Osteoblast (primary cell): ENCODE measurements at regions not wholly inside any gene's neighbourhood (a gene's known extent, or its start where the extent isn't known, plus 50 kb on each side); places are given as distances from the start of the nearest gene placed in this dataset.

ENCODE experiments used
- DNase-seq: peaks from one replicate; pipeline ENCODE4 v3.0.0; 2011; ENCODE audit warnings: low spot score, mixed read lengths; ENCODE audit not compliant: insufficient read length; ENCODE audit errors: missing footprints
- H2AFZ ChIP-seq: 2 replicates; pipeline ENCODE4 v1.6.0; 2011; ENCODE audit warnings: mild to moderate bottlenecking, low read length
- H3K27ac ChIP-seq: 2 replicates; pipeline ENCODE4 v1.5.1; 2011; ENCODE audit warnings: mild to moderate bottlenecking, low read depth, low read length, moderate library complexity
- H3K27me3 ChIP-seq: 2 replicates; pipeline ENCODE4 v1.6.0; 2012; ENCODE audit warnings: mild to moderate bottlenecking, control low read depth, inconsistent platforms, low read length, moderate library complexity; ENCODE audit not compliant: insufficient read depth
- H3K36me3 ChIP-seq: 2 replicates; pipeline ENCODE4 v1.5.1; 2011; ENCODE audit warnings: mild to moderate bottlenecking, low read length, control low read depth, moderate library complexity; ENCODE audit not compliant: insufficient read depth
- H3K4me1 ChIP-seq: 2 replicates; pipeline ENCODE4 v1.5.1; 2011; ENCODE audit warnings: mild to moderate bottlenecking, low read length, control low read depth, moderate library complexity; ENCODE audit not compliant: insufficient read depth
- H3K4me2 ChIP-seq: 2 replicates; pipeline ENCODE4 v1.6.0; 2011; ENCODE audit warnings: mild to moderate bottlenecking, low read length; ENCODE audit not compliant: insufficient read depth
- H3K4me3 ChIP-seq: fragments of 200-600 bp; sonication (generic); 3 replicates; pipeline ENCODE4 v1.5.1; 2012; ENCODE audit warnings: mild to moderate bottlenecking, low read length, inconsistent platforms; ENCODE audit not compliant: insufficient read depth
- H3K79me2 ChIP-seq: 2 replicates; pipeline ENCODE4 v1.6.0; 2012; ENCODE audit warnings: mild to moderate bottlenecking, low read length, control low read depth, inconsistent platforms; ENCODE audit not compliant: insufficient read depth
- H3K9me3 ChIP-seq: 2 replicates; pipeline ENCODE4 v1.5.1; 2011; ENCODE audit warnings: low read depth, low read length, control low read depth
- H4K20me1 ChIP-seq: 2 replicates; pipeline ENCODE4 v1.6.0; 2012; ENCODE audit warnings: mild to moderate bottlenecking, low read length, control low read depth; ENCODE audit not compliant: insufficient read depth
- TF ChIP-seq, protein P1 (sequence below): IDR thresholded peaks from 2 replicates; pipeline ENCODE4 v1.5.1; 2011; ENCODE audit warnings: mild to moderate bottlenecking, low read depth, low read length, moderate library complexity; ENCODE audit errors: extremely low read depth

DNA sequence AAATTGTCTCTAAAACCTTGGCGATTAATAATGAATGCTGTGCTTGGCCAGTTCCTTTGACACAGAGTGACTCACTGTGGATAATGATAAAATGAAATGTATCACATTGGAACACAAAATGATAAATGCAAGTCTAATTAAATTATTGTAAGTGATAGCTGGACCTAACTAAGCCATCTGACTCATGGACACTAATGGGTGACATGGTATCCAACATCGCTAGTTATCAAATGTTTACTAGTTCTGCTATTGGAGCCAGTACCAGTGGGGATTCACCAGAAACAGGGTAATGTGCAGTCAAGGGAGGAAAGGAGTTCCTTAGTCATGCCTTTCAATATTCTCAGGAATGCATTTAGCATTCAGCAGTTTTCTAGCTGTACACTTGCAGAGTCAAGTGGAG is 736.3 kb upstream of the ACVR2A start:
- H3K79me2 ChIP-seq: no peaks in the 10 kb centered on the region
- H3K9me3 ChIP-seq: no peaks in the 10 kb centered on the region
- TF ChIP-seq, protein P1, sequence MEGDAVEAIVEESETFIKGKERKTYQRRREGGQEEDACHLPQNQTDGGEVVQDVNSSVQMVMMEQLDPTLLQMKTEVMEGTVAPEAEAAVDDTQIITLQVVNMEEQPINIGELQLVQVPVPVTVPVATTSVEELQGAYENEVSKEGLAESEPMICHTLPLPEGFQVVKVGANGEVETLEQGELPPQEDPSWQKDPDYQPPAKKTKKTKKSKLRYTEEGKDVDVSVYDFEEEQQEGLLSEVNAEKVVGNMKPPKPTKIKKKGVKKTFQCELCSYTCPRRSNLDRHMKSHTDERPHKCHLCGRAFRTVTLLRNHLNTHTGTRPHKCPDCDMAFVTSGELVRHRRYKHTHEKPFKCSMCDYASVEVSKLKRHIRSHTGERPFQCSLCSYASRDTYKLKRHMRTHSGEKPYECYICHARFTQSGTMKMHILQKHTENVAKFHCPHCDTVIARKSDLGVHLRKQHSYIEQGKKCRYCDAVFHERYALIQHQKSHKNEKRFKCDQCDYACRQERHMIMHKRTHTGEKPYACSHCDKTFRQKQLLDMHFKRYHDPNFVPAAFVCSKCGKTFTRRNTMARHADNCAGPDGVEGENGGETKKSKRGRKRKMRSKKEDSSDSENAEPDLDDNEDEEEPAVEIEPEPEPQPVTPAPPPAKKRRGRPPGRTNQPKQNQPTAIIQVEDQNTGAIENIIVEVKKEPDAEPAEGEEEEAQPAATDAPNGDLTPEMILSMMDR: no peak
- H3K4me2 ChIP-seq: no peak overlapping the region
- no peaks in the 10 kb centered on the region for H4K20me1 ChIP-seq
- no peaks in the 10 kb centered on the region for H3K36me3 ChIP-seq
- no peaks in the 10 kb centered on the region for H3K27me3 ChIP-seq
- no peak overlapping the region for H2AFZ ChIP-seq
- no peak overlapping the region for H3K4me3 ChIP-seq
- H3K4me1 ChIP-seq: no peaks in the 10 kb centered on the region
- DNase-seq: no peak
- H3K27ac ChIP-seq: no peak overlapping the region

DNA sequence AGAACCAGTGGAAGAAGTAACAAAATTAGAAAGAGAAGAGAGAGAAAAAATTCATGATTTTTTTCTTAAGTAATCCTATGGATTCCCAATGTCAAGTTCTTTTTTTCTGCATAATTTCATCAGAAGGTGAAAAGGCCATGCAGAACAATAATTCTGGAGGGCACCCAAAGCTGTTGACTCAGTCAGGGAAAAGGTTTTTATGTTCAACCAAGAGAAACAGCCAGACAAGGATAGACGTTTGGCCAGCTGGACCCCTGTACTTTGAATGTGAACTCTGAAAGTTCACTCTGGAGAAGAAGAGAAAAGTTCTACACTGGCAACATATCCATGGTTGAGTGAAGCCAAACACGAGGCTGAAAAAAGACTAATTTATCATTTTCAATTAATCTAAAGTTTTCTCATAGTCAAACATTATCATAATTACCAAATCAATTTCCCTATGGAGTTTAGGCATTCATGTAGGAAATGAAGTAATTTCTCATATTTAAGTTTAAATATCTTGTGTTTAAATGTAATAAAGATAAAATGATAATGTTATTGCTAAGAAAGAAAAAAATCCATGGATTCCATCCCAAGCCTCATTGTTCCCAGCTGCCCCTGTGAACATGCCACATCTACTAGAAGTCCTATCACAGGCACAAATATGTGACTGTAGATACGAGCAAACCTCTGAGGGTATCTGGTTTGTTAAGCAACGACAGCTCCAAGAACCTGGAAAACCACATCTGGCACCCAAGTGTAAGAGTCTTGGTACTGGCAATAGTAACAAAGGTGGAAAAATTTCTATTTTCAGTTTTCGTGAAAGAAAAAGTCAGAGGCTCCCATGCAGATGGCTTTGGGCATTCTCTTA is 742.7 kb upstream of the ACVR2A start:
- no peak for DNase-seq
- H2AFZ ChIP-seq: no peak overlapping the region
- H3K9me3 ChIP-seq: no peaks in the 10 kb centered on the region
- TF ChIP-seq, protein P1: no peak
- no peak overlapping the region for H3K27ac ChIP-seq
- no peak overlapping the region for H3K4me3 ChIP-seq
- H3K4me1 ChIP-seq: no peaks in the 10 kb centered on the region
- no peaks in the 10 kb centered on the region for H3K27me3 ChIP-seq
- no peaks in the 10 kb centered on the region for H3K36me3 ChIP-seq
- no peaks in the 10 kb centered on the region for H4K20me1 ChIP-seq
- no peak overlapping the region for H3K4me2 ChIP-seq
- H3K79me2 ChIP-seq: no peaks in the 10 kb centered on the region

DNA sequence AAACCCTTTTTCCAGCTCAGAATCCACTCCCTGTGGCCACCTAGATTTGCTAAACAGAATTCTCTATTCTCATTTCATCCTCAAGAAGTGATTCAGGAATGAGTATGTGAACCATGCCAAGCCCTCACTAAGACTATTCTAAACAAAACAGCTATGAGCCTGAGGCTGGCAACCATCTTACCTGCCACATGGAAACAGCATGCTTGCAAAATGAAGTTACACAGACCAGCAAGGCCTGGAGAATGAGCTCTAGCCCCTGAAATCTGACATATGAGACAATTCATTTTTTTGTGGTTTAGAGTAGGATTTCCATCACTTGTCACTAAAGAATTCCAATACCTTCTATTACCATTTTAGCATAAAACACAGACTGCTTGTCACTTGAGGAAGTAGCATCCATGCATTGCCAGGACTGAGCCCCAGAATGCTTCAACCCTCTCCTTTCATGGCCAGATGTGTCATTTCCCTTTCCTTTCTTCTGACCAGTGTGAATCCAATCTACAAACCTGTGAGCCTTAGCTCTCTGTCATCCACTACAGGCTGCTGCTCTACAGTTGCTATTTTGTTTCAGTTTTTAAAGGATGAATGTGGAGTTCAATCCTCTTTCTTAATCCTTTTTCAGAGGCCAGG is 744.3 kb upstream of the ACVR2A start:
- Histone ChIP-seq H2AFZ (no peak overlapping the region), H3K79me2 (no peaks in the 10 kb centered on the region), H3K27me3 (no peaks in the 10 kb centered on the region), H3K4me1 (no peaks in the 10 kb centered on the region), H3K4me3 (no peak overlapping the region), H4K20me1 (no peaks in the 10 kb centered on the region), H3K27ac (no peak overlapping the region), H3K36me3 (no peaks in the 10 kb centered on the region), H3K9me3 (no peaks in the 10 kb centered on the region), H3K4me2 (no peak overlapping the region)
- DNase-seq: no peak
- TF ChIP-seq, protein P1: no peak

DNA sequence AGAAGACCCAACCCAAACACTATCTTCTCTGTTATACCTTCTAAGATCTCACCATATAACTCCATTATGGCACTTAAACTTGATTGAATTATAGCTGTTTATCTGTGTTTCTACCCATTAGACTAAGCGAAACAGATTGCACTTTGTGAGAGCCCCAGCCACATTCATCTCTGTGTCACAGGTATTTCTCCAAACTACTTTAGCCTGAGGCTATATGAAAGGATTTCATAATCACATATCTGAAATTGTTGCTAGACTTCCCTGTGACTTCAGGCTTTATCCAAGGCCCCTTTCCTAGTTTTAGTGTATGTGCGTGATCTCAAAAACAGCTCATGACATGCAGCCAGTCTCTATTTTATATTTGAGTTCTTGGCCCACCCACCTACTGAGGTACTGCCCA is 745.0 kb upstream of the ACVR2A start:
- no peaks in the 10 kb centered on the region for H3K36me3 ChIP-seq
- DNase-seq: no peak
- no peaks in the 10 kb centered on the region for H3K4me1 ChIP-seq
- H3K27me3 ChIP-seq: no peaks in the 10 kb centered on the region
- H3K9me3 ChIP-seq: no peaks in the 10 kb centered on the region
- no peak overlapping the region for H3K4me2 ChIP-seq
- no peak overlapping the region for H3K27ac ChIP-seq
- no peak overlapping the region for H2AFZ ChIP-seq
- TF ChIP-seq, protein P1: no peak
- no peaks in the 10 kb centered on the region for H3K79me2 ChIP-seq
- no peak overlapping the region for H3K4me3 ChIP-seq
- no peaks in the 10 kb centered on the region for H4K20me1 ChIP-seq
